HG03095 (cell line): ENCODE measurements at regions not wholly inside any gene's neighbourhood (a gene's known extent, or its start where the extent isn't known, plus 50 kb on each side); places are given as distances from the start of the nearest gene placed in this dataset.

ENCODE experiments used
- ATAC-seq: cut with Tn5 transposase; IDR thresholded peaks from one replicate; pipeline ENCODE4 v1.9.1; 2021; ENCODE audit warnings: moderate library complexity; ENCODE audit not compliant: unreplicated experiment

DNA sequence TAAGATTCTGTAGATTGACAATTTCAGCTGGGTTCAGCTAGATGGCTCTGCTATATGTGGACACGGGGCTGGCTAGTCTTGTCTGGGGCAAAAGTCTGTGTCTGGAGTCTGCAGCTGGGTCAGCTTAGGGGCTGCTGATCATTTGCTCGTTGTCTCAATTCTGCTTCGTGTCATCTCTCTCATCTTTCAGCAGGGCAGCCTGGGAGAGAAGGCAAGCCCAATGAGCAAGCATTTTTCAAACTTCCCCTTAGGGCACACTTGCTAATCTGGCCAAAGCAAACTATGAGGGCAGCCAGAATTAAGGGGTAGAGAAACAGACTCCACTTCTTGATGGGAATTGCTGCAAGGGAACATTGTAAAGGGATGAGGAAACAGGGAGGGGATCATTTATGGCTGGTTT is 462.6 kb downstream of the SLC4A3 start:
- no peak for ATAC-seq

- no peak for ATAC-seq
Observed at GRCh38 chr2:220096406-220096805, 469.0 kb downstream of the SLC4A3 start.

DNA sequence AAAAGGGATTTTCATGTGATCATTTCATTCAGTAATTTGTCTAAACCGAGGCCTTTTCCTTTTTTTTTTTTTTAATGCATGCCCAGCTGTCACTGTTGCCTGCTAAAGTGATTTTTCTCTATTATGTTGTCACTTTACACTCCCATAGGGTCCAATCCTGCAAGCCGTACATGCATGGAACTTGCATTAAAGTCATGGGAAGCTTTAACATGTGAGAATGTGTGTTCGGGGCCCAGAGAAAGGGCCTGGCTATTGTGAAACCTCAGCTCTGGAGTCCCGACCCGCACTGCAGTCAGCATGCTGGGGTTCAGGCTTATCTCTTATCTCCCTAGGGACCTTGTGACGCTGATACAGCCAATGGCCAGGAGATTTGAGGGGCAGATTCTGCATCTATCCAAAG is 474.6 kb downstream of the SLC4A3 start:
- ATAC-seq, result no peak

GRCh38 chr2:220103596-220103995 is 476.2 kb downstream of the SLC4A3 start:
- no peak for ATAC-seq

- no peak for ATAC-seq
Observed at GRCh38 chr2:220104871-220105351, 477.5 kb downstream of the SLC4A3 start.

DNA sequence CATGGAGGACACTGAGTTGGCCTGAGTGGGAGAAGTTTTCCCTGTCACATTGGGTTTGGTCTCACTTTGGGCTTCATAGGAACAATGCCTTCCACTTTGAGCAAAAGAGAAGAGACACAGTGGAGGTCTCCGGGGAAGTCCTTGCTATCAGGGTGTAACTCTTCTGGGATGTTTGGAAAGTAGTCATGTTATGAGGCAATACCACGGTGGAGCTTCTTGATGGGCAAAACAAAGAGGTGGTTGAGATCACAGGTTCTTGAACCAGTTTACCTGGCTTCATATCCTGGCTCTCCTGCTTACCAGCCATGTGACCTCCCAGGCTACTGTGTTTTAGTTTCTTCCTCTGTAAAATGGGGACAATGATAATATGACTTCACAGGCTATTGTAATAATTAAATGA is 478.6 kb downstream of the SLC4A3 start:
- ATAC-seq, result no peak

DNA sequence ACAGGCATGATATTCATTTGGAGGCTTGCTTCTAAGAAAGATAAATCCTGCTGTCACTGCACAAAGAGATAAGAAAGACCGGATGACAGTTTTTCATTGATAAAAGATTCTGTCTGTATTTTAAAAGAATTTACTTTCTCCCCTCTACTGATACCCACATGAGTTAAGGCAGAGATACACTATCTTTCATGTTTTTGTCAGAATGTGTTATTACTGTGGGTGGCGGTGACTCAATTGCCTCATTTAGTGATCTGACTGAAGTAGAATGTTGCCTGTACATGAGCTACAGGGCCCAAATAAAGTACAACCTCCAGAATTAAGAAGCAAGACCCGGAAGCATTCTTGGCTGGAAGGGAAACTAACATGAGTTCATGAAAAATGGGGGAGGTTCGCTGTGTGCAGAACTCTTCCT is 480.0 kb downstream of the SLC4A3 start:
- no peak for ATAC-seq

DNA sequence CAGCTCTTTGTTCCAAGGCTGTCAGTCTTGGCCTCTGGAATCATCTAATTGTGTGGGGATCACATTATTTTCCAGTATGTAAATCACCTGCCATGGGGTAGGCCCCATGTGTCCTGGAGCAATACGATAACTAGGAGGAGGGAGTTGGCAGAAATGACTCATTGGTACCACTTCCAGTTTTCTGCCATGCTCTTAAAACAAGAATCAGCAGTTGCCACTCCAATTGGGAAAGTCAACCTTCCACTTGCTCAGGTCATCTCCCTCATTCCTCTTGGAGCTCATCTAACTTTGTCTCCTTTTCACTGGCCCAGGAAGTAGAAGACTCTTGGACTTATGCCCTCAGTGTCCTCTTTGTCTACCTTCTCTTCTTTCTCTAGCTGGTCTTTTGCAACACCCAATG is 487.0 kb downstream of the SLC4A3 start:
- no peak for ATAC-seq

DNA sequence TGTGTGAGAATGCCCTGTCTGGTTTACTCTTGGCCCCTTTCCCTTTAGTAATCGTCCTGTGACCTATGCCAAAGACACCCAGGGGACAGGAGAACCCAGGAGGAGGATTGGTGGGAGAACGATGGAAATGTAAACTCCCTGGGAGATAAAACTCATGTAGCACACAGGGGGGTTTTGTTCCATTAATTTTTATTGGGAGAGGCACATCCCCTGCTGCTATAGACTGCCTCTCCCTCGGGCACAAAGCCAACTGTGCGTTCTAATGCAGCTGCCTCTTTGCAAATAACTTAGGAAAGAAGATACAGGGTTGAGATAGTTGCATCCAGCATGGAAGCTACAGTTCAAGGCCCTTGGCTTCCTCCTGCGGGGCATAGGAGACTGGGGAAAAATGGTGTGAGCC is 489.6 kb downstream of the SLC4A3 start:
- ATAC-seq, result no peak

DNA sequence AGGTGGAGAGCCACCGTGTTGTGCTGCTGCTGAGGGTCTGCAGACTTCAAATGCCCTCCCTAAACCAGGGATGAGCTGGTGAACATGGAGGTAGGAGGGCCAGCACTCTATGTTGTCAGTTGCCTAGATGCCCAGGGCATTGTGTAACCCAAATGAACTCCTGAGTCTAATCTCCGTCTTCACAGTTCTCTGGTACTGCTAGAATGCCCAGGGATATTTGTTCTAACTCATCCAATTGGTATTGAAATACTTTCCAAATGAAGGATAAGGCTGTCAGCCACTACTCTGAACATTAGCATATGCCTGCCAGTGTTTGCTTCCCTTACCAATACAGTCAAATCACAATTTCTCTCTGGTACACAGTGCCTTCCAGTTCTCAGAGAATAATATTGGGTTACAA is 492.6 kb downstream of the SLC4A3 start:
- ATAC-seq, result no peak

- no peak for ATAC-seq
Observed at GRCh38 chr2:220123751-220124150, 496.3 kb downstream of the SLC4A3 start.

DNA sequence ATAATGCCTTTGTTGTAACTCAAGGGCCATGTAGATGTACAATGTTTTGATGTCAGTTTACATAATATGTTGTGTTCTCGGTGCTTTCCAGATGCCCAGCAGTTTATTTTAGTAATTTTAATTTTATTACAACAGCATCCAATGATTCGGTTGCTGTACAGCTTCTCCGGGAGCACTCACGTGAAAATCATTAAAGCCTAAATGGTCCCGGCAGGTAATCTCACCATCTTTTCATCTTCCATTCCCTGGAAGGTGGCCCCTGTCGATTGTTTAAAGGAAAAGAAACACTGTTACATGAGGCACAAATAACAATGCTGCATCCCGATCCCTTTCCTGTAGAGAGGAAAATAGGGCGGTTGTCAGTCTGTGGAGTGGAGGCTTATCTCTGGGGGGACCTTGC is 498.1 kb downstream of the SLC4A3 start:
- no peak for ATAC-seq

- ATAC-seq, result no peak
Observed at GRCh38 chr2:220127311-220127710, 499.9 kb downstream of the SLC4A3 start.

GRCh38 chr2:220127876-220128275 is 500.4 kb downstream of the SLC4A3 start:
- no peak for ATAC-seq

GRCh38 chr2:220129391-220129790 is 502.0 kb downstream of the SLC4A3 start:
- no peak for ATAC-seq

GRCh38 chr2:220134756-220135534 is 507.5 kb downstream of the SLC4A3 start:
- no peak for ATAC-seq

DNA sequence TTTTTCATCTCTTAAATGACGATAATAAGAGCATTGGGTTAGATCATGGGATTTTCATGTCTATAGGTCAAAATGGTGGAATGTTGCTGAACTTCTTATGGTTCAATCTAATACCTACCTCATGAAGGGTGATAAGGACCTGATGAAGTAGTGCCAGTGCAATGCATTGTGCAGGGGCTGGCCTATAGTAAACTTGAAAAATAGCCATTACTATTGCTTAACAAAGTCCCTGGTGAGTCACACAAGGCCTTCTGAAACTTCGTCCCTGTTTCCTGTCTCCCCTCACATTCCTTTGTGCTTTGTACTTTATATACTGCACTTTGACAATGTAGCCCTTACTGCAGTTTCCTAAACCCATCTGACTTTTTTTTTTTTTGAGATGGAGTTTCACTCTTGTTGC is 515.9 kb downstream of the SLC4A3 start:
- ATAC-seq, result no peak

- ATAC-seq, result no peak
Observed at GRCh38 chr2:220144411-220144810, 517.0 kb downstream of the SLC4A3 start.

- ATAC-seq, result no peak
Observed at GRCh38 chr2:220147161-220148038, 520.0 kb downstream of the SLC4A3 start.

GRCh38 chr2:220148471-220149248 is 521.2 kb downstream of the SLC4A3 start:
- no peak for ATAC-seq

DNA sequence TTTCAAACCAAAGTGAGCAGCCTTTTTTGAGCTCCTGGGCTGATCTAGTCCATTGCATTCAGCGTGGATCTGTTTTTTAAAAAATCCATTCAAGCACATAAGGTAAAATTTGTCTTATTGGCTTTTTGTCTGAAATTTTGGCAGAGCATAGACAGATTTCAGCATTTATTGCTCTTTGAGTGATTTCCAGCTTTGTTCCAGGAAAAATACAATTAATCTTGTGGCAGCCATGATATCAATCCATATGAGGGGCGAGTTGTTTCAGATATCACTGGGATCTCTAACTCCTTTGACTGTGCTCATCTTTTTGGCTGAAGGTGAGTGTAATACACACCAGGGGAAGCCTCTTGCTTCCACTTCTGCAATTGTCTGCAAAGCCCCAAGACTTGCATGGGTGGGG is 523.9 kb downstream of the SLC4A3 start:
- ATAC-seq, result no peak
